ENCODE measurements at regions not wholly inside any gene's neighbourhood (a gene's known extent, or its start where the extent isn't known, plus 50 kb on each side); places are given as distances from the start of the nearest gene placed in this dataset.

DNA sequence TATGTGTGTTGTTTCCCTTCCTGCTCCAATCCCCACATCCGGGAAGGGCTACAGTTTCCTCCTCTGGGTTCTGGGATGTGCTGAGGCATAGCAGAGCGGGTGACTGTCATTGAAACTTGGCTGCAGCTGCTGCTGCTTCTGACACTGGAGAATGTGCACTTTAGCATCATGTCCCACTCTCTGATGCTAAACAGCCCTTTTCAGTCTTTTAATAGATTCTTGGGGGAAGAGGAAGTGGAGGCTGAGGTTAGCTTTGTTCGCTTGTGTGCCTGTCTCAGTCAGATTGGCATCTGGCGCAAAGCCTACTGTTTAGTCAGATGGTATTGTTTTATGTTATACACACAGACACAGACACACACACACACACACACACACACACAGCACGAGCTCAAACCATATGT is 136.5 kb upstream of the RND3 start:
- Histone ChIP-seq H3K36me3 (replicated peaks; ENCODE audit: insufficient read depth, low read length) (no peaks in the 10 kb centered on the region), H3K9me3 (replicated peaks; ENCODE audit: insufficient read depth, low read length) (no peaks in the 10 kb centered on the region), H4K20me1 (ENCODE audit: insufficient read depth, low read length) (no peaks in the 10 kb centered on the region), H3K9me2 (replicated peaks; ENCODE audit: insufficient read depth, low read length) (no peaks in the 10 kb centered on the region), H2AFZ (ENCODE audit: low read length) (peak overlapping the region; percentile 39; the same call in 1 of the 2 replicates), H3K27ac (ENCODE audit: low read length) (peak overlapping the region; percentile 57; the same call in 1 of the 2 replicates), H3F3A (ENCODE audit: insufficient read depth, low read length) (no peaks in the 10 kb centered on the region), H3K4me1 (ENCODE audit: low read length) (peaks cover 14% of the 10 kb centered on the region), H3K27me3 (replicated peaks; ENCODE audit: insufficient read depth, low read length) (no peaks in the 10 kb centered on the region), H3K9ac (ENCODE audit: low read length) (no peak overlapping the region), H3K4me2 (ENCODE audit: low read depth, low read length) (peak overlapping the region; percentile 22; the same call in 1 of the 2 replicates), H3K4me3 (ENCODE audit: low read length) (no peak overlapping the region), H3K79me2 (ENCODE audit: low read length) (no peaks in the 10 kb centered on the region)
- TF ChIP-seq, protein P1, sequence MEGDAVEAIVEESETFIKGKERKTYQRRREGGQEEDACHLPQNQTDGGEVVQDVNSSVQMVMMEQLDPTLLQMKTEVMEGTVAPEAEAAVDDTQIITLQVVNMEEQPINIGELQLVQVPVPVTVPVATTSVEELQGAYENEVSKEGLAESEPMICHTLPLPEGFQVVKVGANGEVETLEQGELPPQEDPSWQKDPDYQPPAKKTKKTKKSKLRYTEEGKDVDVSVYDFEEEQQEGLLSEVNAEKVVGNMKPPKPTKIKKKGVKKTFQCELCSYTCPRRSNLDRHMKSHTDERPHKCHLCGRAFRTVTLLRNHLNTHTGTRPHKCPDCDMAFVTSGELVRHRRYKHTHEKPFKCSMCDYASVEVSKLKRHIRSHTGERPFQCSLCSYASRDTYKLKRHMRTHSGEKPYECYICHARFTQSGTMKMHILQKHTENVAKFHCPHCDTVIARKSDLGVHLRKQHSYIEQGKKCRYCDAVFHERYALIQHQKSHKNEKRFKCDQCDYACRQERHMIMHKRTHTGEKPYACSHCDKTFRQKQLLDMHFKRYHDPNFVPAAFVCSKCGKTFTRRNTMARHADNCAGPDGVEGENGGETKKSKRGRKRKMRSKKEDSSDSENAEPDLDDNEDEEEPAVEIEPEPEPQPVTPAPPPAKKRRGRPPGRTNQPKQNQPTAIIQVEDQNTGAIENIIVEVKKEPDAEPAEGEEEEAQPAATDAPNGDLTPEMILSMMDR (IDR thresholded peaks at IDR 0.05; ENCODE audit: low read length), result no peak
- TF ChIP-seq EZH2 (optimal IDR thresholded peaks at IDR 0.05; ENCODE audit: low read depth, low read length) (no peak), EZH2phosphoT487 (IDR thresholded peaks at IDR 0.05; ENCODE audit: low read length) (no peak)
- DNase-seq, result peak; percentile 45

DNA sequence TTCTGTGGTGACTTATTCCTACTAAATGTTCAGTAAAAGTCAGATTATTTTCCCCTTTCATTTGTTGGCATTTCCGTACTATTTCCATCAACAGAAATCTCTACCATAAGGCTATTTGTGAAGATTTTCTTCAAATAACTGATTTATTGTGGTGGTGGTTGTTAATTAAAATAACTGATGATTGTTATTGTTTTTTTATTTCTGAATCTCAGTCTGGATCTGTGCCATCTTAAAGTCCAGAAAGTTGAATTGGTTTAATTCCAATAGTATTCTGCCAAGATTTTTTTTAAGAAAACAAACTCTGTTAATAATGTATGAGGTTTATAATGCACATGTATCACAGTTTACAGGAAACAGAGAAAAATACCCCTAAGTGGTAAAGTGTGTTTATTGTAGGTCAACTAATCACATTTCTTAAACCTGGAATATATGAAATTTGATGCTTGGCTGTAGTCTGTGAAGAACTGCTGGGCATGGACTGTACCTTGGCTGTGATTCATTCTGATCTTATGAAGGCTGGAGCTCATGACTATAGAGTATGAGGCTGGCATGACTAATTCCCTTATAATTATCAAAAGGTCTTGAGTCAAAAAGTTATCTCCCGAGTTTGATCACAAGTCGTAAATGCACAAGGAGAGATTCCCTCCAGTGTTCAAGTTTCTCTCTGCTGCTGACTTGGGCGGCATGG is 134.2 kb upstream of the RND3 start:
- Histone ChIP-seq H3K27ac (ENCODE audit: low read length) (no peak overlapping the region), H3F3A (ENCODE audit: insufficient read depth, low read length) (no peaks in the 10 kb centered on the region), H2AFZ (ENCODE audit: low read length) (no peak overlapping the region; the same call in 1 of the 2 replicates), H3K36me3 (replicated peaks; ENCODE audit: insufficient read depth, low read length) (no peaks in the 10 kb centered on the region), H3K27me3 (replicated peaks; ENCODE audit: insufficient read depth, low read length) (no peaks in the 10 kb centered on the region), H3K4me1 (ENCODE audit: low read length) (peaks cover 14% of the 10 kb centered on the region), H4K20me1 (ENCODE audit: insufficient read depth, low read length) (no peaks in the 10 kb centered on the region), H3K9me2 (replicated peaks; ENCODE audit: insufficient read depth, low read length) (no peaks in the 10 kb centered on the region), H3K9me3 (replicated peaks; ENCODE audit: insufficient read depth, low read length) (no peaks in the 10 kb centered on the region), H3K4me3 (ENCODE audit: low read length) (no peak overlapping the region), H3K79me2 (ENCODE audit: low read length) (no peaks in the 10 kb centered on the region), H3K4me2 (ENCODE audit: low read depth, low read length) (no peak overlapping the region), H3K9ac (ENCODE audit: low read length) (no peak overlapping the region)
- TF ChIP-seq, protein P1 (IDR thresholded peaks at IDR 0.05; ENCODE audit: low read length), result no peak
- TF ChIP-seq EZH2phosphoT487 (IDR thresholded peaks at IDR 0.05; ENCODE audit: low read length) (no peak), EZH2 (optimal IDR thresholded peaks at IDR 0.05; ENCODE audit: low read depth, low read length) (no peak)
- no peak for DNase-seq

DNA sequence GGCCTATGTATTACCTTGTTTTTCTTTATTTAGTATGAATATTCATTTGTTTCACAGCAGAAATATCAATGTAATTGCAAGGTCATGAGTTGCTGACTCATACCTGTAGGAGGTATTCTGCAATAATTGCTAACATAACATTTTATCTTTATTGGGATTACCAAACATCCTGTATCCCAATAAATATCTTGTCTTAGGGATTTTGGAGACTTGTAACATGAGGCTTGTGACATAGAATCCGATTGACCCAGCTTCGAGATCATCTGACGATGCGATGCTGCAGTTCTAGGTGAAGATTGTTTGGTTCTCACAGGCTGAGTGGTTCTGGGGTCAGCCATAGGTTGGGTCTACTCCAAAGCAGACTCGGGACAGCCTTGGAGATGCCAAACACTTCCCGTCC is 133.4 kb upstream of the RND3 start:
- no peak overlapping the region for H3K9ac ChIP-seq (ENCODE audit: low read length)
- H3K27me3 ChIP-seq (replicated peaks; ENCODE audit: insufficient read depth, low read length), result no peaks in the 10 kb centered on the region
- no peaks in the 10 kb centered on the region for H3K9me3 ChIP-seq (replicated peaks; ENCODE audit: insufficient read depth, low read length)
- H3K9me2 ChIP-seq (replicated peaks; ENCODE audit: insufficient read depth, low read length), result no peaks in the 10 kb centered on the region
- no peak overlapping the region for H3K4me3 ChIP-seq (ENCODE audit: low read length)
- H2AFZ ChIP-seq (ENCODE audit: low read length), result no peak overlapping the region
- no peaks in the 10 kb centered on the region for H3F3A ChIP-seq (ENCODE audit: insufficient read depth, low read length)
- no peak for DNase-seq
- no peak overlapping the region for H3K4me2 ChIP-seq (ENCODE audit: low read depth, low read length)
- H3K4me1 ChIP-seq (ENCODE audit: low read length), result peaks cover 14% of the 10 kb centered on the region
- no peaks in the 10 kb centered on the region for H3K79me2 ChIP-seq (ENCODE audit: low read length)
- no peaks in the 10 kb centered on the region for H4K20me1 ChIP-seq (ENCODE audit: insufficient read depth, low read length)
- H3K36me3 ChIP-seq (replicated peaks; ENCODE audit: insufficient read depth, low read length), result no peaks in the 10 kb centered on the region
- TF ChIP-seq, protein P1 (IDR thresholded peaks at IDR 0.05; ENCODE audit: low read length), result no peak
- no peak for TF ChIP-seq EZH2phosphoT487 (IDR thresholded peaks at IDR 0.05; ENCODE audit: low read length)
- TF ChIP-seq EZH2 (optimal IDR thresholded peaks at IDR 0.05; ENCODE audit: low read depth, low read length), result no peak
- H3K27ac ChIP-seq (ENCODE audit: low read length), result no peak overlapping the region
